Activated B cell treated with CpG ODN at 0.5 μM for 24 hours (primary cell): ENCODE measurements at regions not wholly inside any gene's neighbourhood (a gene's known extent, or its start where the extent isn't known, plus 50 kb on each side); places are given as distances from the start of the nearest gene placed in this dataset.

Source experiments
- ATAC-seq: fragments of 200-7000 bp; cut with Tn5 transposase; one replicate; pipeline ENCODE4 v1.10.0; 2021; ENCODE audit warnings: low read depth, mild to moderate bottlenecking, moderate library complexity
- CTCF ChIA-PET: fragments of 350-600 bp; sonication (Branson Sonifier 250); formaldehyde crosslinking; loops from one replicate; lab custom pipeline; 2021; ENCODE audit warnings: antibody characterized with exemption; lab: Charles Lee
- POLR2A ChIA-PET: fragments of 350-600 bp; sonication (Branson Sonifier 250); formaldehyde crosslinking; loops from one replicate; lab custom pipeline; 2021; ENCODE audit warnings: antibody characterized with exemption; lab: Charles Lee
- DNase-seq: peaks from one replicate; pipeline ENCODE4 v3.0.0; 2022
- H3K27ac Mint-ChIP-seq: one replicate; pipeline ENCODE4 v1.8.0; 2020; ENCODE audit warnings: mixed read lengths
- H3K27me3 Mint-ChIP-seq: one replicate; pipeline ENCODE4 v1.8.0; 2021; ENCODE audit warnings: mixed read lengths
- H3K36me3 Mint-ChIP-seq: one replicate; pipeline ENCODE4 v1.8.0; 2021; ENCODE audit warnings: low read depth, mixed read lengths
- H3K4me1 Mint-ChIP-seq: one replicate; pipeline ENCODE4 v1.8.0; 2021; ENCODE audit warnings: mixed read lengths
- H3K4me3 Mint-ChIP-seq: one replicate; pipeline ENCODE4 v1.8.0; 2020; ENCODE audit warnings: mild to moderate bottlenecking, mixed read lengths
- H3K9me3 Mint-ChIP-seq: one replicate; pipeline ENCODE4 v1.8.0; 2020; ENCODE audit warnings: mixed read lengths
- CTCF ChIP-seq: fragments of 200-600 bp; IDR thresholded peaks from one replicate; pipeline ENCODE4 v1.8.0; 2022; ENCODE audit warnings: antibody characterized with exemption, mild to moderate bottlenecking
- intact Hi-C: fragments of 100-400 bp; cut with micrococcal nuclease; formaldehyde crosslinking; loops from one replicate; pipeline ENCODE4 v1.15.1; 2024

DNA sequence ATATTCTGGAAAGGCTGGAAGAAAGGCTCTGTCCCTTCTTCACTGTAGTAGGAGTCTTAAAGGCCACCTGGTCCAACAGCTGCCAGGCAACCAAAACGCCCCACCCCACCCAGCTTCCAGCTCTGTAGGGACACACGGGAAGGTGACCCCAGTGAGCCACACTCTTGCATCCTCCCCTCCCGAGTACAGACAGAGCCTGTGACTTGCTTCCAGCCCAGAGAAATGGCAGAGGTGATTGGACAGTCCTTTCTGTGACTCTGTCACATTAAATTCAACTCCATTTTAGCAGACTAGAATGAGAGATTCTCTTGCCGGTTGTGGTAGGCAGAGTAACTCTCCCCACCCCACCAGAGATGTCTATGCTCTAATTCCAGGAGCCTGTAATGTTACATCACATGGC lies 226.2 kb upstream of the ARID1B start:
- no peaks in the 10 kb centered on the region for H3K36me3 Mint-ChIP-seq
- peaks cover 7% of the 10 kb centered on the region for H3K27me3 Mint-ChIP-seq
- no peak overlapping the region for H3K27ac Mint-ChIP-seq
- H3K9me3 Mint-ChIP-seq = peaks cover 2% of the 10 kb centered on the region
- CTCF ChIA-PET = no interaction called here
- TF ChIP-seq CTCF = no peak
- ATAC-seq = no peak
- H3K4me1 Mint-ChIP-seq = no peaks in the 10 kb centered on the region
- POLR2A ChIA-PET = no interaction called here
- intact Hi-C loops = no loop called here
- no peak overlapping the region for H3K4me3 Mint-ChIP-seq
- DNase-seq = no peak

DNA sequence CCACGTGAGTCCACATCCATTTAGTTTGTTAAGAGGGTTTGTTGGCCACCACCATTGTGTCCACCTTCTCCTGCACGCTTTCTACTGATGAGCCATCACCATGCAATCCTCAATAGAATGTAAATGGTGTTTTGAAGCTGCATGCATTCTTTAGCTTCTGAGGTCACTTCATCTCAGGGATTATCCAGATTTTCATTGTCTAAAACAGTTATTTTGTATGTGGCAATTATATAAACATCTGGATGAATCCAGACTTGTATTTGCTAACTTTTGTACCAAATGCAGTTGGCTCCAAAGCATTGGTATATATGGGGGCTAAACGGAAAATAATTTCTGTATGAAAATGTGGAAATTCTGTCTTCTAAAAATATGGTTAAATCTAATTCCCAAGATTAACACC lies 231.2 kb upstream of the ARID1B start:
- intact Hi-C loops = no loop called here
- Mint-ChIP-seq H3K27me3 (peaks cover 9% of the 10 kb centered on the region), H3K9me3 (peaks cover 2% of the 10 kb centered on the region), H3K4me3 (no peak overlapping the region), H3K4me1 (no peaks in the 10 kb centered on the region), H3K27ac (no peak overlapping the region), H3K36me3 (no peaks in the 10 kb centered on the region)
- no peak for ATAC-seq
- DNase-seq = no peak
- ChIA-PET CTCF (no interaction called here), POLR2A (no interaction called here)
- TF ChIP-seq CTCF = no peak

- DNase-seq (no peak), ATAC-seq (no peak)
- H3K27me3 Mint-ChIP-seq = peaks cover 12% of the 10 kb centered on the region
- POLR2A ChIA-PET = no interaction called here
- H3K27ac Mint-ChIP-seq = no peak overlapping the region
- H3K36me3 Mint-ChIP-seq = no peaks in the 10 kb centered on the region
- H3K4me1 Mint-ChIP-seq = no peaks in the 10 kb centered on the region
- H3K9me3 Mint-ChIP-seq = peaks cover 2% of the 10 kb centered on the region
- intact Hi-C loops = no loop called here
- TF ChIP-seq CTCF = no peak
- H3K4me3 Mint-ChIP-seq = no peak overlapping the region
- CTCF ChIA-PET = no interaction called here
Observed at GRCh38 chr6:156545021-156545420, 232.2 kb upstream of the ARID1B start.

DNA sequence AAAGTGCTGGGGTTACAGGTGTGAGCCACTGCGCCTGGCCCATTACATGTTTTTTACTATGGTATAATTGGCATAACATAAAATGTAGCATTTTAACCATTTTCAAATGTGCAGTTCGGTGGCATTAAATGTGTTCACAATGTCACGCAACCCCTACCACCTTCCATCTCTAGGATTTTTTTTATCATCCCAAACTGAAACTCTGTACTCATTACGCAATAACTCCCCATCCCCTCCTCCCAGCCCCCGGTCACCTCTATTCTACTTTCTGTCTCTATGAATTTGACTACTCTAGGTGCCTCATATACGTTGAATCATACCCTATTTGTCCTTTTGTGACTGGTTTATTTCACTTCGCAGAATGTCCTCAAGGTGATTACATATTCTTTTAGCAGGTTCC lies 233.1 kb upstream of the ARID1B start:
- H3K27me3 Mint-ChIP-seq = peaks cover 12% of the 10 kb centered on the region
- ChIA-PET POLR2A (no interaction called here), CTCF (no interaction called here)
- no peaks in the 10 kb centered on the region for H3K36me3 Mint-ChIP-seq
- no peak overlapping the region for H3K27ac Mint-ChIP-seq
- DNase-seq (no peak), ATAC-seq (no peak)
- no peak overlapping the region for H3K4me3 Mint-ChIP-seq
- no peaks in the 10 kb centered on the region for H3K4me1 Mint-ChIP-seq
- peaks cover 2% of the 10 kb centered on the region for H3K9me3 Mint-ChIP-seq
- intact Hi-C loops = no loop called here
- no peak for TF ChIP-seq CTCF

GRCh38 chr6:156543431-156543830 lies 233.7 kb upstream of the ARID1B start:
- intact Hi-C loops = no loop called here
- TF ChIP-seq CTCF = no peak
- ATAC-seq (no peak), DNase-seq (no peak)
- H3K9me3 Mint-ChIP-seq = peaks cover 2% of the 10 kb centered on the region
- H3K4me1 Mint-ChIP-seq = no peaks in the 10 kb centered on the region
- no peak overlapping the region for H3K27ac Mint-ChIP-seq
- ChIA-PET CTCF (no interaction called here), POLR2A (no interaction called here)
- H3K4me3 Mint-ChIP-seq = no peak overlapping the region
- no peaks in the 10 kb centered on the region for H3K36me3 Mint-ChIP-seq
- H3K27me3 Mint-ChIP-seq = peaks cover 12% of the 10 kb centered on the region
